GM23338 (cell line): ENCODE measurements at regions not wholly inside any gene's neighbourhood (a gene's known extent, or its start where the extent isn't known, plus 50 kb on each side); places are given as distances from the start of the nearest gene placed in this dataset.

Source experiments
- ATAC-seq: fragments of 200-7000 bp; cut with Tn5 transposase; 3 replicates; pipeline ENCODE4 v1.9.1; 2020
- DNase-seq: peaks from one replicate; pipeline ENCODE4 v3.0.0-alpha.2; 2015; ENCODE audit warnings: low spot score
- H2AFZ ChIP-seq: fragments of 200-600 bp; sonication (generic); 2 replicates; pipeline ENCODE4 v1.8.0; 2016; ENCODE audit warnings: antibody characterized with exemption, mild to moderate bottlenecking, moderate library complexity
- H3F3A ChIP-seq: fragments of 200-600 bp; sonication (generic); replicated peaks from 2 replicates; pipeline ENCODE4 v1.8.0; 2017; ENCODE audit warnings: antibody characterized with exemption, mixed run types, low read depth
- H3K27ac ChIP-seq: fragments of 200-600 bp; sonication (generic); 2 replicates; pipeline ENCODE4 v1.6.1; 2016; ENCODE audit warnings: low read depth
- H3K27me3 ChIP-seq: fragments of 200-600 bp; sonication (generic); 2 replicates; pipeline ENCODE4 v1.8.0; 2016; ENCODE audit warnings: mild to moderate bottlenecking, mixed run types, moderate library complexity; ENCODE audit not compliant: insufficient read depth
- H3K36me3 ChIP-seq: fragments of 200-600 bp; sonication (generic); 2 replicates; pipeline ENCODE4 v1.8.0; 2016; ENCODE audit warnings: mild to moderate bottlenecking; ENCODE audit not compliant: insufficient read depth
- H3K4me1 ChIP-seq: fragments of 200-600 bp; sonication (generic); 2 replicates; pipeline ENCODE4 v1.8.0; 2016; ENCODE audit warnings: mild to moderate bottlenecking, moderate library complexity; ENCODE audit not compliant: insufficient read depth
- H3K4me2 ChIP-seq: fragments of 200-600 bp; sonication (generic); 2 replicates; pipeline ENCODE4 v1.7.1; 2017; ENCODE audit warnings: mixed run types
- H3K4me3 ChIP-seq: fragments of 200-600 bp; sonication (generic); 2 replicates; pipeline ENCODE4 v1.6.1; 2016; ENCODE audit warnings: mixed run types
- H3K79me2 ChIP-seq: fragments of 200-600 bp; sonication (generic); replicated peaks from 2 replicates; pipeline ENCODE4 v1.8.0; 2017; ENCODE audit warnings: mild to moderate bottlenecking; ENCODE audit not compliant: insufficient read depth
- H3K9me2 ChIP-seq: fragments of 200-600 bp; sonication (generic); 2 replicates; pipeline ENCODE4 v1.8.0; 2017; ENCODE audit not compliant: insufficient read depth
- H4K20me1 ChIP-seq: fragments of 200-600 bp; sonication (generic); replicated peaks from 2 replicates; pipeline ENCODE4 v1.8.0; 2017; ENCODE audit warnings: mild to moderate bottlenecking; ENCODE audit not compliant: insufficient read depth
- H3K27ac Mint-ChIP-seq: 2 replicates; pipeline ENCODE4 v1.8.0; 2020; ENCODE audit warnings: inconsistent platforms, mild to moderate bottlenecking, moderate library complexity, mixed read lengths
- H3K27me3 Mint-ChIP-seq: 3 replicates; pipeline ENCODE4 v1.8.0; 2022; ENCODE audit warnings: low read depth, mild to moderate bottlenecking, moderate library complexity, mixed read lengths, inconsistent platforms; ENCODE audit not compliant: insufficient read depth, poor library complexity
- H3K36me3 Mint-ChIP-seq: 3 replicates; pipeline ENCODE4 v1.8.0; 2021; ENCODE audit warnings: low read depth, mild to moderate bottlenecking, inconsistent platforms, moderate library complexity, mixed read lengths
- H3K4me1 Mint-ChIP-seq: 3 replicates; pipeline ENCODE4 v1.8.0; 2020; ENCODE audit warnings: mild to moderate bottlenecking, inconsistent platforms, mixed read lengths
- H3K4me3 Mint-ChIP-seq: 3 replicates; pipeline ENCODE4 v1.8.0; 2021; ENCODE audit warnings: moderate library complexity, mild to moderate bottlenecking, inconsistent platforms, mixed read lengths
- H3K9me3 Mint-ChIP-seq: 3 replicates; pipeline ENCODE4 v1.8.0; 2020; ENCODE audit warnings: moderate library complexity, mild to moderate bottlenecking, inconsistent platforms, mixed read lengths
- CREB1 ChIP-seq: fragments of 250-450 bp; sonication (Bioruptor Pico); IDR thresholded peaks from 2 replicates; pipeline ENCODE4 v1.5.0; 2020; ENCODE audit warnings: low read depth, mild to moderate bottlenecking, moderate library complexity
- ETS1 ChIP-seq: IDR thresholded peaks from 2 replicates; pipeline ENCODE4 v1.6.1; 2016; ENCODE audit warnings: antibody characterized with exemption
- EZH2 ChIP-seq: fragments of 200-600 bp; sonication (generic); IDR thresholded peaks from one replicate; pipeline ENCODE4 v1.8.0; 2017; ENCODE audit warnings: antibody characterized with exemption, mild to moderate bottlenecking, low read depth; ENCODE audit not compliant: unreplicated experiment
- NANOG ChIP-seq: IDR thresholded peaks from 2 replicates; pipeline ENCODE4 v1.6.1; 2016; ENCODE audit warnings: antibody characterized with exemption, borderline replicate concordance
- REST ChIP-seq: IDR thresholded peaks from one replicate; pipeline ENCODE4 v1.6.1; 2018; ENCODE audit warnings: antibody characterized with exemption; ENCODE audit not compliant: unreplicated experiment
- ZNF462 ChIP-seq: fragments of 250-450 bp; sonication (Bioruptor Pico); IDR thresholded peaks from 2 replicates; pipeline ENCODE4 v1.5.0; 2020; ENCODE audit warnings: mild to moderate bottlenecking, moderate library complexity

- Histone ChIP-seq H3K9me2 (peaks cover 5% of the 10 kb centered on the region; the same call in 1 of the 2 replicates), H3K4me1 (no peaks in the 10 kb centered on the region), H4K20me1 (no peaks in the 10 kb centered on the region), H3F3A (no peaks in the 10 kb centered on the region), H3K27ac (no peak overlapping the region), H3K4me2 (no peak overlapping the region), H3K36me3 (no peaks in the 10 kb centered on the region), H3K27me3 (no peaks in the 10 kb centered on the region), H3K4me3 (no peak overlapping the region), H2AFZ (no peak overlapping the region), H3K79me2 (no peaks in the 10 kb centered on the region)
- H3K4me1 Mint-ChIP-seq = no peaks in the 10 kb centered on the region
- peaks cover 3% of the 10 kb centered on the region; the same call in 1 of the 3 replicates for H3K36me3 Mint-ChIP-seq
- DNase-seq = no peak
- no peak for ATAC-seq
- no peak overlapping the region for H3K4me3 Mint-ChIP-seq
- H3K9me3 Mint-ChIP-seq = peaks cover 13% of the 10 kb centered on the region
- H3K27me3 Mint-ChIP-seq = no peaks in the 10 kb centered on the region
- no peak for TF ChIP-seq EZH2
- no peak for TF ChIP-seq NANOG
- TF ChIP-seq ETS1 = no peak
- TF ChIP-seq CREB1 (CRISPR knock-in tag) = no peak
- TF ChIP-seq REST = no peak
- no peak for TF ChIP-seq ZNF462 (CRISPR knock-in tag)
- no peak overlapping the region for H3K27ac Mint-ChIP-seq
These were observed 143.3 kb upstream of the TLE4 start for GRCh38 chr9:79428422-79428821.
